ENCODE measurements at regions not wholly inside any gene's neighbourhood (a gene's known extent, or its start where the extent isn't known, plus 50 kb on each side); places are given as distances from the start of the nearest gene placed in this dataset.

DNA sequence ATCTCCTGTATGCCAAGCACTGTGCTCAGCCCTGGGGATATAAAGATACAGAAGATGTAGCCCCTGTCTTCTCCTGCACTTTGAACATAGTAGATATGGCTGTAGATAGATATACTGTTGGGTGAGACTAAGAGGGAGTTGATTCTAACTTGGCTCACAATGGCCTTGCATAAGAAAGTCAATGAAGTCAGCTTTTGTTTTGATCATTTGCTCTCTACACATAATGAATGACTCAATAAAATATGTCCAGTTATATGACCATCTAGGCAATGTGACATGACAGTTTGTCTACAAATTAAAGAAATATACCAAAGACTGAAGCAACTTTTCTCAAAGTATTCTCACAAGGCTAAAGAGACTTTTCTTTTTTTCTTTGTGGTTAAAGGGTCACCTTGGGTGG, 147.6 kb upstream of the DIPK2B start:
- TF ChIP-seq JUNB (IDR thresholded peaks at IDR 0.05), result no peak
- no peak for TF ChIP-seq TFCP2L1 (CRISPR knock-in tag; IDR thresholded peaks at IDR 0.05)
- no peak for TF ChIP-seq HOXA7 (CRISPR knock-in tag; IDR thresholded peaks at IDR 0.05)
- TF ChIP-seq, protein P1, sequence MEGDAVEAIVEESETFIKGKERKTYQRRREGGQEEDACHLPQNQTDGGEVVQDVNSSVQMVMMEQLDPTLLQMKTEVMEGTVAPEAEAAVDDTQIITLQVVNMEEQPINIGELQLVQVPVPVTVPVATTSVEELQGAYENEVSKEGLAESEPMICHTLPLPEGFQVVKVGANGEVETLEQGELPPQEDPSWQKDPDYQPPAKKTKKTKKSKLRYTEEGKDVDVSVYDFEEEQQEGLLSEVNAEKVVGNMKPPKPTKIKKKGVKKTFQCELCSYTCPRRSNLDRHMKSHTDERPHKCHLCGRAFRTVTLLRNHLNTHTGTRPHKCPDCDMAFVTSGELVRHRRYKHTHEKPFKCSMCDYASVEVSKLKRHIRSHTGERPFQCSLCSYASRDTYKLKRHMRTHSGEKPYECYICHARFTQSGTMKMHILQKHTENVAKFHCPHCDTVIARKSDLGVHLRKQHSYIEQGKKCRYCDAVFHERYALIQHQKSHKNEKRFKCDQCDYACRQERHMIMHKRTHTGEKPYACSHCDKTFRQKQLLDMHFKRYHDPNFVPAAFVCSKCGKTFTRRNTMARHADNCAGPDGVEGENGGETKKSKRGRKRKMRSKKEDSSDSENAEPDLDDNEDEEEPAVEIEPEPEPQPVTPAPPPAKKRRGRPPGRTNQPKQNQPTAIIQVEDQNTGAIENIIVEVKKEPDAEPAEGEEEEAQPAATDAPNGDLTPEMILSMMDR (IDR thresholded peaks at IDR 0.05), result no peak
- no peak for TF ChIP-seq RFX5 (IDR thresholded peaks at IDR 0.05)
- CTCF ChIA-PET, result no interaction called here
- H3K4me3 ChIP-seq, result no peak overlapping the region
- peak overlapping the region in 1 of 2 experiments; percentile 51; a peak in 3 of 6 replicates for H3K27ac ChIP-seq
- FAIRE-seq (peak; percentile 51), ATAC-seq (no peak), DNase-seq (ENCODE audit: low read depth in 1 of 2, low spot score in 1 of 2) (no peak)
- peaks cover 12% of the 10 kb centered on the region; the same call in 2 of the 3 replicates for H3K4me1 ChIP-seq
- POLR2A ChIA-PET, result no interaction called here
- peaks cover 10% of the 10 kb centered on the region; the same call in 1 of the 3 replicates for H3K9me3 ChIP-seq
- peak overlapping the region; percentile 43 for H3K4me2 ChIP-seq

DNA sequence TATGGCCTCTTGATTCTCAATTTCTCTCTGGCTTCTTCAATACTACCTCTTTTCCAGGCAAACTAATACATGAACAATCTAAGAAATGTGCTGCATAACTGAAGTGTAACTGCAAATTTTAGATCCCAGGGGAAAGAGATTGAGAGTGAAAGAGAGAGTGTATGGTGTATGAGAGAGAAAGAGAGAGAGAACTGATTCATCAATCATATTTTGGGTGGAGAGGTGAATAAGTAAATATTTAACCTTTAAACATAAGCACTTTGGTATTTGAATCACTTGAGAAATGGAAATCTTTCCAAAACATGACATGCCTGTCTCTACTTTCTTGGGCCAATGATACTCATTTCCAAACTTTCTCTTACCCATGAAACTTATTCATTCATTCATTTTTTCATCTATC, 147.2 kb upstream of the DIPK2B start:
- DNase-seq (ENCODE audit: low read depth in 1 of 2, low spot score in 1 of 2) (no peak), FAIRE-seq (no peak), ATAC-seq (no peak)
- CTCF ChIA-PET, result no interaction called here
- Histone ChIP-seq H3K27ac (peak overlapping the region; percentile 26 to 58; a peak in 3 of 6 replicates), H3K4me2 (peak overlapping the region; percentile 43), H3K4me1 (peaks cover 12% of the 10 kb centered on the region; the same call in 2 of the 3 replicates), H3K9me3 (peaks cover 10% of the 10 kb centered on the region; the same call in 1 of the 3 replicates), H3K4me3 (no peak overlapping the region)
- TF ChIP-seq FOSL2 (IDR thresholded peaks at IDR 0.05) (0 out of 2 replicates have a peak, but pooled peaks have one; percentile 18), FOSL2 (CRISPR knock-in tag; IDR thresholded peaks at IDR 0.05) (no peak), JUNB (IDR thresholded peaks at IDR 0.05) (0 out of 2 replicates have a peak, but pooled peaks have one; percentile 11)
- TF ChIP-seq, protein P2, sequence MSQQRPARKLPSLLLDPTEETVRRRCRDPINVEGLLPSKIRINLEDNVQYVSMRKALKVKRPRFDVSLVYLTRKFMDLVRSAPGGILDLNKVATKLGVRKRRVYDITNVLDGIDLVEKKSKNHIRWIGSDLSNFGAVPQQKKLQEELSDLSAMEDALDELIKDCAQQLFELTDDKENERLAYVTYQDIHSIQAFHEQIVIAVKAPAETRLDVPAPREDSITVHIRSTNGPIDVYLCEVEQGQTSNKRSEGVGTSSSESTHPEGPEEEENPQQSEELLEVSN (IDR thresholded peaks at IDR 0.05; ENCODE audit: borderline replicate concordance, low read depth), result no peak
- POLR2A ChIA-PET, result no interaction called here

DNA sequence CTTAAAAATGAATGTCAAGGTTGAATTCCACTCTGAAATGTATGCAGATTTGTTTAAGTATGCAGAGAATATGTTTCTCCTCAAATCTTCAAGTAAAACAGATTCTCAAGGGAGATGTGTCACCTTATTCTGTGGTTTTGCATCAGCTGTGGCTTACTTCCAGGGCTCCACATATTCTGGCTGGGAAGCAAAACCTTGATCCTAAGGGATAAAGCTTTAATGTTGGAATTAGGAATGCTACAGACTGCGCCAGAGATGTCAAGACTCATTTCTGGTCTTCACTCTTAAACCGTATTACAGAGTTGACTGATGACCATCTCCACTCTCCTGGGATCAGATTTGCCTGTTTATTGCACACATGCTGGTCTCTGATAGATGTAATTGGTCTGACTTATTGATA, 143.9 kb upstream of the DIPK2B start:
- Histone ChIP-seq H3K4me1 (peaks cover 12% of the 10 kb centered on the region; the same call in 2 of the 3 replicates), H3K9me3 (0 out of 3 replicates have a peak, but pooled peaks cover 2% of the 10 kb centered on the region), H3K27ac (no peak overlapping the region), H3K4me2 (no peak overlapping the region), H3K4me3 (no peak overlapping the region)
- 95% methylated on average over 2 of the region's 2 CpGs for whole genome bisulfite sequencing (ENCODE audit: missing lambda C conversion rate)
- POLR2A ChIA-PET, result no interaction called here
- no peak for ATAC-seq
- no peak for TF ChIP-seq EP300 (IDR thresholded peaks at IDR 0.05)
- TF ChIP-seq, protein P3, sequence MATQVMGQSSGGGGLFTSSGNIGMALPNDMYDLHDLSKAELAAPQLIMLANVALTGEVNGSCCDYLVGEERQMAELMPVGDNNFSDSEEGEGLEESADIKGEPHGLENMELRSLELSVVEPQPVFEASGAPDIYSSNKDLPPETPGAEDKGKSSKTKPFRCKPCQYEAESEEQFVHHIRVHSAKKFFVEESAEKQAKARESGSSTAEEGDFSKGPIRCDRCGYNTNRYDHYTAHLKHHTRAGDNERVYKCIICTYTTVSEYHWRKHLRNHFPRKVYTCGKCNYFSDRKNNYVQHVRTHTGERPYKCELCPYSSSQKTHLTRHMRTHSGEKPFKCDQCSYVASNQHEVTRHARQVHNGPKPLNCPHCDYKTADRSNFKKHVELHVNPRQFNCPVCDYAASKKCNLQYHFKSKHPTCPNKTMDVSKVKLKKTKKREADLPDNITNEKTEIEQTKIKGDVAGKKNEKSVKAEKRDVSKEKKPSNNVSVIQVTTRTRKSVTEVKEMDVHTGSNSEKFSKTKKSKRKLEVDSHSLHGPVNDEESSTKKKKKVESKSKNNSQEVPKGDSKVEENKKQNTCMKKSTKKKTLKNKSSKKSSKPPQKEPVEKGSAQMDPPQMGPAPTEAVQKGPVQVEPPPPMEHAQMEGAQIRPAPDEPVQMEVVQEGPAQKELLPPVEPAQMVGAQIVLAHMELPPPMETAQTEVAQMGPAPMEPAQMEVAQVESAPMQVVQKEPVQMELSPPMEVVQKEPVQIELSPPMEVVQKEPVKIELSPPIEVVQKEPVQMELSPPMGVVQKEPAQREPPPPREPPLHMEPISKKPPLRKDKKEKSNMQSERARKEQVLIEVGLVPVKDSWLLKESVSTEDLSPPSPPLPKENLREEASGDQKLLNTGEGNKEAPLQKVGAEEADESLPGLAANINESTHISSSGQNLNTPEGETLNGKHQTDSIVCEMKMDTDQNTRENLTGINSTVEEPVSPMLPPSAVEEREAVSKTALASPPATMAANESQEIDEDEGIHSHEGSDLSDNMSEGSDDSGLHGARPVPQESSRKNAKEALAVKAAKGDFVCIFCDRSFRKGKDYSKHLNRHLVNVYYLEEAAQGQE (IDR thresholded peaks at IDR 0.05), result no peak
- TF ChIP-seq NFE2L2 (conservative IDR thresholded peaks at IDR 0.05; ENCODE audit: low read length), result no peak
- TF ChIP-seq PHF8 (IDR thresholded peaks at IDR 0.05; ENCODE audit: borderline replicate concordance, low read depth), result no peak
- TF ChIP-seq TP53 (CRISPR knock-in tag; IDR thresholded peaks at IDR 0.05), result no peak
- no peak for TF ChIP-seq GATA3 (IDR thresholded peaks at IDR 0.05; ENCODE audit: borderline replicate concordance)
- TF ChIP-seq KDM1A (IDR thresholded peaks at IDR 0.05; ENCODE audit: low read depth), result no peak
- TF ChIP-seq, protein P4, sequence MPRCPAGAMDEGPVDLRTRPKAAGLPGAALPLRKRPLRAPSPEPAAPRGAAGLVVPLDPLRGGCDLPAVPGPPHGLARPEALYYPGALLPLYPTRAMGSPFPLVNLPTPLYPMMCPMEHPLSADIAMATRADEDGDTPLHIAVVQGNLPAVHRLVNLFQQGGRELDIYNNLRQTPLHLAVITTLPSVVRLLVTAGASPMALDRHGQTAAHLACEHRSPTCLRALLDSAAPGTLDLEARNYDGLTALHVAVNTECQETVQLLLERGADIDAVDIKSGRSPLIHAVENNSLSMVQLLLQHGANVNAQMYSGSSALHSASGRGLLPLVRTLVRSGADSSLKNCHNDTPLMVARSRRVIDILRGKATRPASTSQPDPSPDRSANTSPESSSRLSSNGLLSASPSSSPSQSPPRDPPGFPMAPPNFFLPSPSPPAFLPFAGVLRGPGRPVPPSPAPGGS (IDR thresholded peaks at IDR 0.05), result no peak
- TF ChIP-seq POLR2A (IDR thresholded peaks at IDR 0.05; ENCODE audit: low read length), result no peak
- no peak for TF ChIP-seq RNF2 (IDR thresholded peaks at IDR 0.05; ENCODE audit: borderline replicate concordance, low read depth)
- no peak for TF ChIP-seq HOXA7 (CRISPR knock-in tag; IDR thresholded peaks at IDR 0.05)
- no peak for DNase-seq (ENCODE audit: low read depth in 1 of 2, low spot score in 1 of 2)
- FAIRE-seq, result no peak
- CTCF ChIA-PET, result no interaction called here
